K562 (cell line): ENCODE measurements at regions not wholly inside any gene's neighbourhood (a gene's known extent, or its start where the extent isn't known, plus 50 kb on each side); places are given as distances from the start of the nearest gene placed in this dataset.

Source experiments
- ATAC-seq: fragments of 200-7000 bp; cut with Tn5 transposase; 3 replicates; pipeline ENCODE4 v1.9.1; 2020; ENCODE audit warnings: moderate library complexity
- BruUV-seq: library from RNA; stranded (reverse); fragments of 400-500 nt; replicated peaks from 2 replicates; lab custom pipeline; 2021; lab: Mats Ljungman, UMichigan
- CTCF ChIA-PET: fragments of 300-600 bp; formaldehyde crosslinking; extraction: SDS; loops from one replicate; lab custom pipeline; 2021; ENCODE audit warnings: low intra/inter-chr PET ratio; lab: Yijun Ruan, JAX
- POLR2A ChIA-PET: fragments of 300-600, 350-650 bp; sonication (Branson Sonifier 250); formaldehyde crosslinking; extraction: SDS; loops from one replicate; lab custom pipeline; 2021; ENCODE audit warnings: antibody characterized with exemption, inconsistent platforms; lab: Yijun Ruan, JAX
- DNase-seq, 4 experiments: peaks; one replicate each; pipeline versions ENCODE4 v3.0.0 to v3.0.0-alpha.2; 2011 to 2018; ENCODE audit warnings: low spot score in 3 of 4, mixed read lengths in 3 of 4; ENCODE audit errors: extremely low read depth in 1 of 4
- FAIRE-seq: peaks from 2 replicates; lab custom pipeline; 2011; peaks lifted over from hg19 to GRCh38; lab: Jason Lieb, UNC
- H2AFZ ChIP-seq: 2 replicates; pipeline ENCODE4 v1.6.0; 2011; ENCODE audit warnings: low read depth, low read length, control low read depth, inconsistent platforms
- H3K27ac ChIP-seq: fragments of 200-600 bp; 3 replicates; pipeline ENCODE4 v1.8.0; 2011; ENCODE audit warnings: low read depth, mild to moderate bottlenecking, control low read depth, inconsistent platforms, low read length, moderate library complexity, mixed read lengths; ENCODE audit errors: extremely low read depth
- H3K27me3 ChIP-seq, 2 experiments: fragments of 300-600 bp in 1 of 2; 2 replicates in 1 of 2; 3 replicates in 1 of 2; pipeline versions ENCODE4 v1.6.0 to v1.8.0; 2011; ENCODE audit warnings: inconsistent platforms in 2 of 2, low read length in 2 of 2, mild to moderate bottlenecking in 1 of 2, mixed read lengths in 1 of 2, moderate library complexity in 1 of 2; ENCODE audit not compliant: control insufficient read depth in 2 of 2, insufficient read depth in 2 of 2
- H3K36me3 ChIP-seq: fragments of 300-600 bp; 3 replicates; pipeline ENCODE4 v1.8.0; 2011; ENCODE audit warnings: mild to moderate bottlenecking, low read length, inconsistent platforms; ENCODE audit not compliant: control insufficient read depth, insufficient read depth
- H3K4me1 ChIP-seq, 2 experiments: fragments of 200-600 bp in 1 of 2; replicated peaks in 1 of 2; 2 replicates in 1 of 2; 3 replicates in 1 of 2; pipeline versions ENCODE4 v1.5.1 to v1.8.0; 2011; ENCODE audit warnings: inconsistent platforms in 2 of 2, low read length in 2 of 2, mild to moderate bottlenecking in 1 of 2, mixed read lengths in 1 of 2, moderate library complexity in 1 of 2; ENCODE audit not compliant: control insufficient read depth in 2 of 2, insufficient read depth in 2 of 2
- H3K4me2 ChIP-seq: 2 replicates; pipeline ENCODE4 v1.6.1; 2011; ENCODE audit warnings: low read length, control low read depth, inconsistent platforms, mixed read lengths; ENCODE audit not compliant: insufficient read depth
- H3K4me3 ChIP-seq: fragments of 200-600 bp; sonication (generic), shearing (Covaris generic); 2 replicates; pipeline ENCODE4 v1.5.1; 2016; ENCODE audit warnings: control low read depth, inconsistent platforms
- H3K79me2 ChIP-seq: fragments of 200-600 bp; 3 replicates; pipeline ENCODE4 v1.8.0; 2011; ENCODE audit warnings: low read length, inconsistent platforms; ENCODE audit not compliant: control insufficient read depth, insufficient read depth
- H3K9ac ChIP-seq, 2 experiments: 2 replicates each; pipeline versions ENCODE4 v1.6.0 to v1.6.1; 2011; ENCODE audit warnings: low read depth in 2 of 2, low read length in 2 of 2, control low read depth in 1 of 2, inconsistent platforms in 1 of 2, mild to moderate bottlenecking in 1 of 2, mixed read lengths in 1 of 2; ENCODE audit not compliant: insufficient read depth in 1 of 2
- H3K9me1 ChIP-seq: one replicate; pipeline ENCODE4 v1.6.0; 2011; ENCODE audit warnings: inconsistent platforms, mild to moderate bottlenecking, low read length, moderate library complexity; ENCODE audit not compliant: control insufficient read depth, insufficient read depth
- H3K9me3 ChIP-seq: replicated peaks from 2 replicates; pipeline ENCODE4 v1.5.1; 2011; ENCODE audit warnings: low read depth, low read length, inconsistent platforms; ENCODE audit not compliant: control insufficient read depth, insufficient read depth
- H4K20me1 ChIP-seq: replicated peaks from 2 replicates; pipeline ENCODE4 v1.6.1; 2011; ENCODE audit warnings: low read length, inconsistent platforms, mixed read lengths; ENCODE audit not compliant: control insufficient read depth, insufficient read depth
- ARID3B ChIP-seq: fragments of 250-450 bp; sonication (Bioruptor Pico); IDR thresholded peaks from 2 replicates; pipeline ENCODE4 v1.4.0; 2020; ENCODE audit warnings: borderline replicate concordance
- GATAD2B ChIP-seq: fragments of 450-650 bp; IDR thresholded peaks from 2 replicates; pipeline ENCODE4 v1.6.1; 2017; ENCODE audit warnings: mild to moderate bottlenecking, borderline replicate concordance
- HDAC6 ChIP-seq: IDR thresholded peaks from 2 replicates; pipeline ENCODE4 v1.6.1; 2012; ENCODE audit warnings: low read depth, mild to moderate bottlenecking, control low read depth, inconsistent platforms, low read length, moderate library complexity
- MITF ChIP-seq: IDR thresholded peaks from 2 replicates; pipeline ENCODE4 v1.6.1; 2014; ENCODE audit warnings: antibody characterized with exemption
- NCOA2 ChIP-seq, 2 experiments: fragments of 450-650 bp; IDR thresholded peaks; 2 replicates each; pipeline ENCODE4 v1.6.1; 2018; ENCODE audit warnings: mild to moderate bottlenecking in 2 of 2, moderate library complexity in 1 of 2; ENCODE audit not compliant: partially characterized antibody in 2 of 2
- PRPF4 ChIP-seq: fragments of 200-400 bp; formaldehyde crosslinking; IDR thresholded peaks from one replicate; pipeline ENCODE4 v1.6.1; 2017; ENCODE audit warnings: low read length, low read depth, mild to moderate bottlenecking; ENCODE audit not compliant: insufficient read depth, poor library complexity, severe bottlenecking
- SRSF1 ChIP-seq: fragments of 200-400 bp; formaldehyde crosslinking; IDR thresholded peaks from 2 replicates; pipeline ENCODE4 v1.6.1; 2017; ENCODE audit warnings: mild to moderate bottlenecking, low read depth, low read length, moderate library complexity
- SRSF7 ChIP-seq: fragments of 200-400 bp; formaldehyde crosslinking; optimal IDR thresholded peaks from 2 replicates; pipeline ENCODE3; 2017; ENCODE audit warnings: mild to moderate bottlenecking, low read depth, low read length
- TAL1 ChIP-seq: fragments of 450-650 bp; IDR thresholded peaks from 2 replicates; pipeline ENCODE4 v1.6.1; 2016; ENCODE audit warnings: mild to moderate bottlenecking
- U2AF1 ChIP-seq: fragments of 200-400 bp; formaldehyde crosslinking; optimal IDR thresholded peaks from 2 replicates; pipeline ENCODE3; 2017; ENCODE audit warnings: mild to moderate bottlenecking, low read depth, low read length, moderate library complexity
- ZNF12 ChIP-seq: sonication (generic); formaldehyde crosslinking; IDR thresholded peaks from 2 replicates; pipeline ENCODE4 v1.4.0; 2020; ENCODE audit warnings: mild to moderate bottlenecking, missing genetic modification reagents
- ZNF699 ChIP-seq: fragments of 250-450 bp; sonication (Bioruptor Pico); IDR thresholded peaks from 2 replicates; pipeline ENCODE4 v1.8.0; 2021; ENCODE audit warnings: mild to moderate bottlenecking, moderate library complexity; ENCODE audit not compliant: insufficient replicate concordance
- WGBS: fragments of 100-300 bp; shearing (Covaris generic); methylation state at CpG from one replicate; pipeline ENCODE4 v1.1.6; 2016; ENCODE audit warnings: low coverage, mixed read lengths; ENCODE audit not compliant: insufficient coverage; ENCODE audit errors: missing lambda C conversion rate; 5-methylcytosine and 5-hydroxymethylcytosine counted together
- in situ Hi-C: fragments of 300-500 bp; cut with MboI; formaldehyde crosslinking; loops from 4 replicates; pipeline ENCODE4 v1.15.0; 2018; ENCODE audit warnings: inconsistent platforms, mixed read lengths
- intact Hi-C: fragments of 100-400 bp; cut with micrococcal nuclease; formaldehyde crosslinking; loops from 2 replicates; pipeline ENCODE4 v1.14.2; 2022

- Histone ChIP-seq H3K4me2 (no peak overlapping the region), H3K9ac (no peak overlapping the region), H2AFZ (no peak overlapping the region), H3K4me1 (no peaks in the 10 kb centered on the region), H3K27ac (no peak overlapping the region), H4K20me1 (no peaks in the 10 kb centered on the region), H3K27me3 (no peaks in the 10 kb centered on the region), H3K9me1 (no peaks in the 10 kb centered on the region), H3K79me2 (no peaks in the 10 kb centered on the region), H3K4me3 (no peak overlapping the region), H3K36me3 (no peaks in the 10 kb centered on the region), H3K9me3 (peaks cover 2% of the 10 kb centered on the region; the same call in 1 of the 2 replicates)
- FAIRE-seq (no peak), DNase-seq (no peak), ATAC-seq (no peak)
- in situ Hi-C loops: no loop called here
- intact Hi-C loops: no loop called here
- CTCF ChIA-PET: no interaction called here
- WGBS: 0% methylated on average over 2 of the region's 2 CpGs
- BruUV-seq: no TSS peak
- POLR2A ChIA-PET: no interaction called here
- TF ChIP-seq TAL1: no peak
Observed at GRCh38 chr1:187883356-187883755, 1054.6 kb downstream of the PLA2G4A start.

- in situ Hi-C loops: no loop called here
- BruUV-seq: no TSS peak
- TF ChIP-seq GATAD2B (no peak), SRSF7 (no peak), ZNF12 (CRISPR knock-in tag) (no peak), PRPF4 (no peak), U2AF1 (no peak), MITF (no peak), SRSF1 (no peak), NCOA2 (IDR thresholded peaks at IDR 0.05; ENCODE audit: partially characterized antibody in 2 of 2) (no peak), ZNF699 (CRISPR knock-in tag) (no peak), HDAC6 (no peak), ARID3B (no peak)
Observed at GRCh38 chr1:187891993-187892682, 1063.4 kb downstream of the PLA2G4A start.

More at GRCh38 chr1:187891993-187892682, 1063.4 kb downstream of the PLA2G4A start:
- ChIA-PET CTCF (no interaction called here), POLR2A (no interaction called here)
- WGBS: 0% methylated on average over 4 of the region's 4 CpGs
- H3K9me1 ChIP-seq: no peaks in the 10 kb centered on the region
- no peak for ATAC-seq
- no peak overlapping the region for H3K4me3 ChIP-seq
- H3K79me2 ChIP-seq: no peaks in the 10 kb centered on the region
- no peaks in the 10 kb centered on the region for H3K4me1 ChIP-seq
- H3K4me2 ChIP-seq: no peak overlapping the region
- H2AFZ ChIP-seq: no peak overlapping the region
- H3K9me3 ChIP-seq: no peaks in the 10 kb centered on the region
- H4K20me1 ChIP-seq: no peaks in the 10 kb centered on the region
- no peaks in the 10 kb centered on the region for H3K27me3 ChIP-seq
- H3K27ac ChIP-seq: no peak overlapping the region
- intact Hi-C loops: no loop called here
- DNase-seq: no peak
- no peak overlapping the region for H3K9ac ChIP-seq
- H3K36me3 ChIP-seq: no peaks in the 10 kb centered on the region
- FAIRE-seq: no peak
